Endothelial cell of umbilical vein (primary cell): ENCODE measurements at regions not wholly inside any gene's neighbourhood (a gene's known extent, or its start where the extent isn't known, plus 50 kb on each side); places are given as distances from the start of the nearest gene placed in this dataset.

Source experiments
- BruUV-seq: library from RNA; stranded (reverse); fragments of 400-500 nt; replicated peaks from 2 replicates; lab custom pipeline; 2021; lab: Mats Ljungman, UMichigan
- CTCF ChIA-PET: fragments of 300-600, 350-600 bp; sonication (Branson Sonifier 250); formaldehyde crosslinking; loops from one replicate; lab custom pipeline; 2021; ENCODE audit warnings: antibody characterized with exemption, inconsistent platforms; lab: Charles Lee
- POLR2A ChIA-PET: fragments of 300-600, 350-600 bp; sonication (Branson Sonifier 250); formaldehyde crosslinking; loops from one replicate; lab custom pipeline; 2021; ENCODE audit warnings: antibody characterized with exemption, inconsistent platforms; lab: Charles Lee
- DNase-seq: peaks from one replicate; pipeline ENCODE4 v3.0.0-alpha.2; 2011; ENCODE audit warnings: low read depth, low spot score
- FAIRE-seq: peaks from 2 replicates; lab custom pipeline; 2011; peaks lifted over from hg19 to GRCh38; lab: Jason Lieb, UNC
- H2AFZ ChIP-seq: 2 replicates; pipeline ENCODE4 v1.6.0; 2012; ENCODE audit warnings: low read depth, low read length, control low read depth, inconsistent platforms
- H3K27ac ChIP-seq: 2 replicates; pipeline ENCODE4 v1.5.1; 2011; ENCODE audit warnings: low read depth, mild to moderate bottlenecking, control low read depth, low read length, moderate library complexity; ENCODE audit not compliant: insufficient read depth
- H3K27me3 ChIP-seq, 2 experiments: 2 replicates each; pipeline versions ENCODE4 v1.6.0 to v1.6.1; 2011; ENCODE audit warnings: low read length in 2 of 2, mixed read lengths in 1 of 2; ENCODE audit not compliant: control insufficient read depth in 2 of 2, insufficient read depth in 2 of 2
- H3K36me3 ChIP-seq, 2 experiments: 2 replicates in 1 of 2; 3 replicates in 1 of 2; pipeline ENCODE4 v1.5.1; 2011; ENCODE audit warnings: low read length in 2 of 2, mild to moderate bottlenecking in 1 of 2, moderate library complexity in 1 of 2; ENCODE audit not compliant: control insufficient read depth in 2 of 2, insufficient read depth in 2 of 2; ENCODE audit errors: extremely low read depth in 1 of 2
- H3K4me1 ChIP-seq: 3 replicates; pipeline ENCODE4 v1.5.1; 2011; ENCODE audit warnings: mild to moderate bottlenecking, low read length; ENCODE audit not compliant: control insufficient read depth, insufficient read depth; ENCODE audit errors: extremely low read depth
- H3K4me2 ChIP-seq: 2 replicates; pipeline ENCODE4 v1.6.1; 2011; ENCODE audit warnings: low read length, control low read depth, mixed read lengths; ENCODE audit not compliant: insufficient read depth
- H3K4me3 ChIP-seq, 3 experiments: fragments of 200-600 bp in 1 of 3; sonication (generic), shearing (Covaris generic) in 1 of 3; replicated peaks in 1 of 3; 2 replicates each; pipeline ENCODE4 v1.5.1; 2011 to 2016; ENCODE audit warnings: control low read depth in 3 of 3, low read length in 3 of 3, mild to moderate bottlenecking in 2 of 3, inconsistent platforms in 1 of 3, low read depth in 1 of 3, moderate library complexity in 1 of 3; ENCODE audit not compliant: insufficient read depth in 1 of 3
- H3K79me2 ChIP-seq: 2 replicates; pipeline ENCODE4 v1.6.0; 2012; ENCODE audit warnings: low read length, inconsistent platforms; ENCODE audit not compliant: control insufficient read depth, insufficient read depth
- H3K9ac ChIP-seq: replicated peaks from 2 replicates; pipeline ENCODE3; 2011; ENCODE audit warnings: low read length, control low read depth; ENCODE audit not compliant: insufficient read depth; ENCODE audit errors: extremely low read depth
- H3K9me1 ChIP-seq: replicated peaks from 3 replicates; pipeline ENCODE4 v1.6.0; 2011; ENCODE audit warnings: mild to moderate bottlenecking, low read length; ENCODE audit not compliant: control insufficient read depth, insufficient read depth; ENCODE audit errors: extremely low read depth
- H3K9me3 ChIP-seq: replicated peaks from 2 replicates; pipeline ENCODE4 v1.5.1; 2012; ENCODE audit warnings: low read length, inconsistent platforms; ENCODE audit not compliant: control insufficient read depth, insufficient read depth
- H4K20me1 ChIP-seq: replicated peaks from 2 replicates; pipeline ENCODE3; 2011; ENCODE audit warnings: mild to moderate bottlenecking, low read length; ENCODE audit not compliant: control insufficient read depth, insufficient read depth; ENCODE audit errors: extremely low read depth
- EZH2 ChIP-seq: IDR thresholded peaks from 2 replicates; pipeline ENCODE4 v1.6.1; 2012; ENCODE audit warnings: borderline replicate concordance, low read depth, mild to moderate bottlenecking, moderate library complexity, low read length, inconsistent platforms; ENCODE audit not compliant: severe bottlenecking
- FOS ChIP-seq: IDR thresholded peaks from 2 replicates; pipeline ENCODE4 v1.6.1; 2011; ENCODE audit warnings: mild to moderate bottlenecking, low read length, moderate library complexity, borderline replicate concordance; ENCODE audit not compliant: insufficient read depth
- GATA2 ChIP-seq: IDR thresholded peaks from 2 replicates; pipeline ENCODE4 v1.7.0; 2011; ENCODE audit warnings: low read depth, mild to moderate bottlenecking, moderate library complexity, mixed read lengths, low read length; ENCODE audit not compliant: insufficient read length, insufficient read depth
- JUN ChIP-seq: IDR thresholded peaks from 2 replicates; pipeline ENCODE4 v1.6.1; 2011; ENCODE audit warnings: borderline replicate concordance, low read depth; ENCODE audit not compliant: insufficient read length, insufficient read depth
- MYC ChIP-seq: IDR thresholded peaks from one replicate; pipeline ENCODE4 v1.6.1; 2011; ENCODE audit warnings: mild to moderate bottlenecking, low read depth, low read length
- POLR2A ChIP-seq: IDR thresholded peaks from 2 replicates; pipeline ENCODE4 v1.6.1; 2012; ENCODE audit warnings: low read depth, mild to moderate bottlenecking, control low read depth, low read length
- POLR2AphosphoS5 ChIP-seq: IDR thresholded peaks from 2 replicates; pipeline ENCODE4 v1.6.1; 2012; ENCODE audit warnings: low read depth, mild to moderate bottlenecking, control low read depth, low read length, moderate library complexity; ENCODE audit not compliant: insufficient read depth
- dilution Hi-C: fragments of 300-500 bp; cut with MboI; formaldehyde crosslinking; loops from one replicate; pipeline ENCODE4 v1.15.0; 2019; ENCODE audit warnings: low sequenced_read_pairs; ENCODE audit not compliant: extremely low pct_ligation_motif_present
- intact Hi-C: fragments of 100-400 bp; cut with micrococcal nuclease; formaldehyde crosslinking; loops from one replicate; pipeline ENCODE4 v1.10.0; 2022
- TF ChIP-seq, protein P1 (sequence below): IDR thresholded peaks from 2 replicates; pipeline ENCODE4 v1.6.1; 2011; ENCODE audit not compliant: insufficient read depth, insufficient read length
- TF ChIP-seq, protein P2 (sequence below), 2 donors: IDR thresholded peaks; 1 replicate in 1 of 2; 2 replicates in 1 of 2; pipeline ENCODE4 v1.5.1; 2011; ENCODE audit warnings: low read length in 2 of 2, mild to moderate bottlenecking in 2 of 2, moderate library complexity in 2 of 2, control low read depth in 1 of 2, inconsistent platforms in 1 of 2, low read depth in 1 of 2; ENCODE audit not compliant: insufficient read depth in 1 of 2; ENCODE audit errors: extremely low read depth in 1 of 2

DNA sequence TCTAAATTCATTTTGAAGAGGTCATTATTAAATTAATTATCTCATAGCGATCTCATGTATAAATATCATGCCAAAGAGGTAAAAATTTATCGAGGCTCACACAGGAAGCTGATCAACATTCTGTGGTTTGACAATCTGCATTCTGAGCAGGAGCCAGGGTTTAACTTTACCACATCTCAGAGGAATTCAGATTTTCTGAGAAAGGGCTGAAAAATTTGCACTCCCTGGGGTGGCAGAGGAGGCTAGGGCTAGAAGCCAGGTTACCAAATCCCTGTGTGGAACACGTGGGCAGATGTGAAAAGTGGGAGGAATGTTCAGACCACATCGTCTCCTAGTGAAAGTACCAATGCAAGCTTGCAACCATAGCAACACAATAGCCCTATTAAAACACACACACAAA is 63.5 kb upstream of the CTLA4 start:
- no peaks in the 10 kb centered on the region for H3K79me2 ChIP-seq
- no peaks in the 10 kb centered on the region for H3K36me3 ChIP-seq
- FAIRE-seq, result no peak
- DNase-seq, result no peak
- no peak overlapping the region for H3K9ac ChIP-seq
- BruUV-seq, result no TSS peak
- H2AFZ ChIP-seq, result no peak overlapping the region
- no peak overlapping the region for H3K27ac ChIP-seq
- peaks cover 22% of the 10 kb centered on the region for H3K4me1 ChIP-seq
- ChIA-PET POLR2A (no interaction called here), CTCF (interaction anchor here (0.6 to 1.8 kb wide), 3 partner anchors 9 to 124 kb away, joined by 3 to 5 read pairs (median 3); no protein-coding TSS in a partner anchor)
- no peak overlapping the region for H3K4me3 ChIP-seq
- no peaks in the 10 kb centered on the region for H3K9me3 ChIP-seq
- dilution Hi-C loops, result no loop called here
- no peak for TF ChIP-seq POLR2A
- TF ChIP-seq, protein P1, sequence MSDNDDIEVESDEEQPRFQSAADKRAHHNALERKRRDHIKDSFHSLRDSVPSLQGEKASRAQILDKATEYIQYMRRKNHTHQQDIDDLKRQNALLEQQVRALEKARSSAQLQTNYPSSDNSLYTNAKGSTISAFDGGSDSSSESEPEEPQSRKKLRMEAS, result no peak
- TF ChIP-seq MYC, result no peak
- no peak for TF ChIP-seq POLR2AphosphoS5
- no peak for TF ChIP-seq EZH2
- no peak for TF ChIP-seq JUN
- no peak for TF ChIP-seq FOS
- TF ChIP-seq GATA2, result no peak
- TF ChIP-seq, protein P2, sequence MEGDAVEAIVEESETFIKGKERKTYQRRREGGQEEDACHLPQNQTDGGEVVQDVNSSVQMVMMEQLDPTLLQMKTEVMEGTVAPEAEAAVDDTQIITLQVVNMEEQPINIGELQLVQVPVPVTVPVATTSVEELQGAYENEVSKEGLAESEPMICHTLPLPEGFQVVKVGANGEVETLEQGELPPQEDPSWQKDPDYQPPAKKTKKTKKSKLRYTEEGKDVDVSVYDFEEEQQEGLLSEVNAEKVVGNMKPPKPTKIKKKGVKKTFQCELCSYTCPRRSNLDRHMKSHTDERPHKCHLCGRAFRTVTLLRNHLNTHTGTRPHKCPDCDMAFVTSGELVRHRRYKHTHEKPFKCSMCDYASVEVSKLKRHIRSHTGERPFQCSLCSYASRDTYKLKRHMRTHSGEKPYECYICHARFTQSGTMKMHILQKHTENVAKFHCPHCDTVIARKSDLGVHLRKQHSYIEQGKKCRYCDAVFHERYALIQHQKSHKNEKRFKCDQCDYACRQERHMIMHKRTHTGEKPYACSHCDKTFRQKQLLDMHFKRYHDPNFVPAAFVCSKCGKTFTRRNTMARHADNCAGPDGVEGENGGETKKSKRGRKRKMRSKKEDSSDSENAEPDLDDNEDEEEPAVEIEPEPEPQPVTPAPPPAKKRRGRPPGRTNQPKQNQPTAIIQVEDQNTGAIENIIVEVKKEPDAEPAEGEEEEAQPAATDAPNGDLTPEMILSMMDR (IDR thresholded peaks at IDR 0.05; ENCODE audit: extremely low read depth in 1 of 2, insufficient read depth in 1 of 2, low read depth in 1 of 2, low read length in 2 of 2), result no peak
- H3K27me3 ChIP-seq, result no peaks in the 10 kb centered on the region
- H4K20me1 ChIP-seq, result no peaks in the 10 kb centered on the region
- no peaks in the 10 kb centered on the region for H3K9me1 ChIP-seq
- intact Hi-C loops, result no loop called here
- no peak overlapping the region for H3K4me2 ChIP-seq
